Ectodermal cell (in vitro differentiated cells): ENCODE measurements at regions not wholly inside any gene's neighbourhood (a gene's known extent, or its start where the extent isn't known, plus 50 kb on each side); places are given as distances from the start of the nearest gene placed in this dataset.

Experiments
- H3K27ac ChIP-seq: 2 replicates; pipeline ENCODE4 v1.7.0; 2013; ENCODE audit warnings: mild to moderate bottlenecking, low read depth, low read length; ENCODE audit not compliant: insufficient read depth, poor library complexity, severe bottlenecking
- H3K27me3 ChIP-seq: 2 replicates; pipeline ENCODE4 v1.7.0; 2013; ENCODE audit warnings: mild to moderate bottlenecking, low read length; ENCODE audit not compliant: insufficient read depth, control insufficient read depth, poor library complexity, severe bottlenecking
- H3K36me3 ChIP-seq: one replicate; pipeline ENCODE4 v1.7.0; 2013; ENCODE audit warnings: low read length; ENCODE audit not compliant: control insufficient read depth, insufficient read depth
- H3K4me1 ChIP-seq: one replicate; pipeline ENCODE4 v1.7.0; 2013; ENCODE audit warnings: low read length; ENCODE audit not compliant: control insufficient read depth, insufficient read depth
- H3K4me3 ChIP-seq: 2 replicates; pipeline ENCODE4 v1.7.0; 2013; ENCODE audit warnings: low read depth, low read length, control low read depth; ENCODE audit not compliant: insufficient read depth
- H3K9me3 ChIP-seq: 2 replicates; pipeline ENCODE4 v1.7.0; 2013; ENCODE audit warnings: mild to moderate bottlenecking, low read length, moderate library complexity; ENCODE audit not compliant: control insufficient read depth
- WGBS, 2 experiments: methylation state at CpG; one replicate each; pipeline ENCODE4 v1.1.7; 2013; ENCODE audit warnings: missing lambda C conversion rate in 2 of 2; 5-methylcytosine and 5-hydroxymethylcytosine counted together

DNA sequence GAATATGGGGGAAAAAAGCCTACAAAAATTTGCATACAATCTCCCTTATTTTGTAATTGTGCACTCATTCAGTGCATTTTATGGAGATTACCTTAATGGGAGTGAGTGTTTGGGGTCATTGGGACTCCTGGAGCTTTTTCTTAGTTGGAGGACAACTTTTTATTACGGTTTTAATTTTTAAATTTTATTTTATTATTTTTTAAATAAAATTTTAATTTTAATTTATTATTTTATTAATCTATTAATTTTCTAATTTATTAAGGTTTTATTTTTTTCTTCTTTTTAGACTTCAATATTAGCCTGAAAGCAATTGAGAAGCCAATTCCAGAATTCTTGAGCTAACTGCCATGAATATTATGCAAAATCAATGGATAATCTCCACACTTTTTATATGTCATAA lies 355.0 kb downstream of the SOCS6 start:
- H3K27ac ChIP-seq: no peak overlapping the region
- WGBS, 2 experiments: no CpG with 5 or more reads among the region's 1 CpG
- H3K9me3 ChIP-seq: no peaks in the 10 kb centered on the region
- no peaks in the 10 kb centered on the region for H3K4me1 ChIP-seq
- H3K4me3 ChIP-seq: no peak overlapping the region
- no peaks in the 10 kb centered on the region for H3K36me3 ChIP-seq
- H3K27me3 ChIP-seq: no peaks in the 10 kb centered on the region

DNA sequence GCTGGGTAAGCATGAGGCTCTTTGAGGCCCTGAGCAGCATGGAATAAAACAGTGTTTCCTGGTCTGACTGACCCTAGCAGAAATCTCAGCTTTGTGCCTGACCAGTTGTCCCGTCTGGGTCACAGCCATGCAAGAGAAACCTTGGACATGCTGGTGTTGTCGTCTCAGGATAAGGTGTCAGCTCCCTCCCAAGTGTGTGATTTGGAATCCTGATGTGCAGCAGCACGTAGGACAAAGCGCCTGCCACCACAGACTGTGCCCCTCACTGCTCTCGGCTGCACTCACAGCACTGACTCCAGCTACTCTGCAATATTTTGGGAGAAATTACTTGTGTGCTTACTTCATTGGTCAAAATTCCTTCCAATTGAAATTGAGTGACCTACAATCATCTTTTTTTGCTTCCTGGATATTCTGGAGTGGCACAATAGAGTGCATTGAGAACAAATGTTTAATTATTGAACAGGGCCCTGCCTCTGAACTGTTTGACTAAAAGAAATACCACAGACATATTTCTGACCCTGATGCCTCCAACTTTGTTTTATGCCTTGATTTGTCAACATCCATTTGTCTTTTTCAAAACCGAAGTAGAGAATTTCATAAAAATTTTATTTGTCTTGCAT lies 352.4 kb downstream of the SOCS6 start:
- no peak overlapping the region for H3K4me3 ChIP-seq
- no peaks in the 10 kb centered on the region for H3K9me3 ChIP-seq
- 71 to 72% methylated on average over 5 to 6 of the region's 6 CpGs for WGBS, 2 experiments
- no peaks in the 10 kb centered on the region for H3K27me3 ChIP-seq
- no peaks in the 10 kb centered on the region for H3K4me1 ChIP-seq
- H3K27ac ChIP-seq: no peak overlapping the region
- no peaks in the 10 kb centered on the region for H3K36me3 ChIP-seq

GRCh38 chr18:70640336-70640887 lies 351.6 kb downstream of the SOCS6 start:
- no peak overlapping the region for H3K4me3 ChIP-seq
- no peaks in the 10 kb centered on the region for H3K27me3 ChIP-seq
- no peak overlapping the region for H3K27ac ChIP-seq
- H3K9me3 ChIP-seq: no peaks in the 10 kb centered on the region
- WGBS, 2 experiments: 70 to 81% methylated on average over 2 of the region's 2 CpGs
- H3K36me3 ChIP-seq: no peaks in the 10 kb centered on the region
- no peaks in the 10 kb centered on the region for H3K4me1 ChIP-seq

DNA sequence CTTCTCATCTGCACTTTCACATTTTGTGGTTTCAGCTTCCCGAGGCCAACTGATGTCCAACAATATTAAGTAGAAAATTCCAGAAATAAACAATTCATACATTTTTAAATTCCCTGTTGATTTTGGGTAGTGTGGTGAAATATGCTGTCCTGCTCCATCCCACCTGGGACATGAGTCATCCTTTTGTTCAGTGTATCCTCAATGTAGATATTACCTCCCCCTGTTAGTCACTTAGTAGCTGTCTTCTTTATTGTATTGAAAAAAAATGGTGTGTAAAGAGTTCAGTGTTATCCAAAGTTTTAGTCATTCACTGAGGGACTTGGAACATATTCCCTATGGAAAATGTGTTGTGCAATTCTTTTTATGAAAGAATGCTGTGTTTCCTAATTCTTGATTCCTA lies 348.1 kb downstream of the SOCS6 start:
- Histone ChIP-seq H3K27me3 (no peaks in the 10 kb centered on the region), H3K36me3 (no peaks in the 10 kb centered on the region), H3K9me3 (no peaks in the 10 kb centered on the region), H3K4me1 (no peaks in the 10 kb centered on the region), H3K27ac (no peak overlapping the region), H3K4me3 (no peak overlapping the region)
- 100% methylated on average over 1 of the region's 1 CpG; no CpG with 5 or more reads in 1 of the 2 experiments for WGBS, 2 experiments

- Histone ChIP-seq H3K27ac (no peak overlapping the region), H3K27me3 (no peaks in the 10 kb centered on the region), H3K4me1 (no peaks in the 10 kb centered on the region), H3K4me3 (no peak overlapping the region), H3K9me3 (no peaks in the 10 kb centered on the region), H3K36me3 (no peaks in the 10 kb centered on the region)
- 76 to 87% methylated on average over 2 of the region's 3 CpGs for WGBS, 2 experiments
Observed at GRCh38 chr18:70634576-70635147, 345.8 kb downstream of the SOCS6 start.

GRCh38 chr18:70627182-70627802 lies 338.4 kb downstream of the SOCS6 start:
- H3K27ac ChIP-seq: no peak overlapping the region
- H3K27me3 ChIP-seq: no peaks in the 10 kb centered on the region
- no peaks in the 10 kb centered on the region for H3K36me3 ChIP-seq
- peaks cover 2% of the 10 kb centered on the region for H3K9me3 ChIP-seq
- no peak overlapping the region for H3K4me3 ChIP-seq
- 90 to 93% methylated on average over 4 of the region's 4 CpGs for whole genome bisulfite sequencing, 2 experiments
- no peaks in the 10 kb centered on the region for H3K4me1 ChIP-seq

GRCh38 chr18:70622622-70623419 lies 334.0 kb downstream of the SOCS6 start:
- Histone ChIP-seq H3K9me3 (peaks cover 4% of the 10 kb centered on the region), H3K27me3 (no peaks in the 10 kb centered on the region), H3K4me1 (no peaks in the 10 kb centered on the region), H3K4me3 (no peak overlapping the region), H3K36me3 (no peaks in the 10 kb centered on the region), H3K27ac (no peak overlapping the region)
- 86 to 88% methylated on average over 7 to 9 of the region's 9 CpGs for WGBS, 2 experiments

- 55 to 68% methylated on average over 4 of the region's 4 CpGs for WGBS, 2 experiments
- Histone ChIP-seq H3K27ac (no peak overlapping the region), H3K36me3 (no peaks in the 10 kb centered on the region), H3K9me3 (peaks cover 4% of the 10 kb centered on the region), H3K27me3 (no peaks in the 10 kb centered on the region), H3K4me1 (no peaks in the 10 kb centered on the region), H3K4me3 (no peak overlapping the region)
Observed at GRCh38 chr18:70621710-70622109, 332.9 kb downstream of the SOCS6 start.

DNA sequence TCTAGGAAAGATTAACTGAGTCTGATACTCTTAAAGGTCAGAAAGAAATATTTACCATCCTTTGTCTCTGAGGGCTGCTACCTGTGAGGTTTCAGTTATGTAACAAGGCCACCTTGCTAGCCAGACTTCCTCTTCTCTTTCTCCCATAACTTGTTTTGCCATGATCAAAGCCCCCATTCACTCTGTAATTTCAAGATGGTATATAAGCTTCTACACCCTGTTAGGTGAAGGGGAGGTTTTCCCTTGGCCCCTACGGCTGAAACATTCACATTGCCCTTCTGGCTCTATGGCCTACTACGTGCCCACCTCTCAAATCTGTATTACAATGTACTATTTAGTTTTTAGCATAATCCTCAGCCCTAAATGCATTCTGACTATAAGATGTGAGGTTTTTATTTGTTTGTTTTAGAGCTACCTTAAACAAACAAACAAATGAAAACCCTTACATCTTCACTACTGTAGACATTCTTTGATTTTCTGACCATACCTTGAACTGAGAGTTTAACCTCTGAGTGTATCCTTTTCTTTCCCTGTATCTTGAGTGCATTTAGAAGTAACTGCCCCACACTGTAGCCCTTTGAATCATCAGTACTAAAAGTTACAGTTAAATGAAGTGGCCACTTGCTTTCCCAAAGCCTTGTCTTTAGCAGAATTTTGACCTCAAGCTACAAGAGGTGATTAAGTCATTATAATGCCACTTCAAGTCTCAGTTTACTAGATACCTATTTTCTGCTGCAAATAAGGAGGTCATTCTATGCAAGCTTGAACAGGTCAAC lies 332.2 kb downstream of the SOCS6 start:
- Histone ChIP-seq H3K9me3 (peaks cover 4% of the 10 kb centered on the region), H3K4me3 (no peak overlapping the region), H3K27me3 (no peaks in the 10 kb centered on the region), H3K4me1 (no peaks in the 10 kb centered on the region), H3K27ac (no peak overlapping the region), H3K36me3 (no peaks in the 10 kb centered on the region)
- WGBS, 2 experiments: 47% methylated on average over 2 of the region's 2 CpGs; no CpG with 5 or more reads in 1 of the 2 experiments
